CD4-positive, CD25-positive, alpha-beta regulatory T cell (primary cell): ENCODE measurements at regions not wholly inside any gene's neighbourhood (a gene's known extent, or its start where the extent isn't known, plus 50 kb on each side); places are given as distances from the start of the nearest gene placed in this dataset.

Experiments
- ATAC-seq, 2 donors: fragments of 150-1000 bp; cut with Tn5 transposase; one replicate each; pipeline ENCODE4 v1.10.0; 2021; ENCODE audit warnings: low read depth in 2 of 2, moderate number of reproducible peaks in 2 of 2, moderate library complexity in 1 of 2
- DNase-seq, 3 donors: peaks; one replicate each; pipeline versions ENCODE4 v3.0.0 to v3.0.0-alpha.2; 2012 to 2022; ENCODE audit warnings: mixed read lengths in 1 of 3
- H3K27ac ChIP-seq: one replicate; pipeline ENCODE4 v1.7.0; 2013; ENCODE audit warnings: mild to moderate bottlenecking, low read length; ENCODE audit not compliant: insufficient read depth, poor library complexity, severe bottlenecking
- H3K27me3 ChIP-seq: one replicate; pipeline ENCODE4 v1.7.0; 2013; ENCODE audit warnings: low read length; ENCODE audit not compliant: control insufficient read depth, insufficient read depth
- H3K36me3 ChIP-seq: one replicate; pipeline ENCODE4 v1.7.0; 2013; ENCODE audit warnings: mild to moderate bottlenecking, low read length, moderate library complexity; ENCODE audit not compliant: control insufficient read depth, insufficient read depth
- H3K4me1 ChIP-seq: 2 replicates; pipeline ENCODE4 v1.7.0; 2013; ENCODE audit warnings: mild to moderate bottlenecking, low read length; ENCODE audit not compliant: insufficient read depth, control insufficient read depth, poor library complexity, severe bottlenecking
- H3K4me3 ChIP-seq: one replicate; pipeline ENCODE4 v1.7.0; 2013; ENCODE audit warnings: low read depth, mild to moderate bottlenecking, low read length, moderate library complexity
- H3K9me3 ChIP-seq, 2 experiments: 1 replicate in 1 of 2; 2 replicates in 1 of 2; pipeline ENCODE4 v1.7.0; 2013; ENCODE audit warnings: low read length in 2 of 2, mild to moderate bottlenecking in 1 of 2, moderate library complexity in 1 of 2; ENCODE audit not compliant: control insufficient read depth in 2 of 2
- H3K27ac Mint-ChIP-seq, 3 donors: one replicate each; pipeline ENCODE4 v1.8.0; 2020 to 2022; ENCODE audit warnings: mild to moderate bottlenecking in 3 of 3, mixed read lengths in 3 of 3, moderate library complexity in 2 of 3
- H3K27me3 Mint-ChIP-seq: one replicate; pipeline ENCODE4 v1.8.0; 2022; ENCODE audit warnings: mild to moderate bottlenecking, mixed read lengths
- H3K36me3 Mint-ChIP-seq: one replicate; pipeline ENCODE4 v1.8.0; 2020; ENCODE audit warnings: mixed read lengths
- H3K4me1 Mint-ChIP-seq, 4 donors: one replicate each; pipeline ENCODE4 v1.8.0; 2020 to 2022; ENCODE audit warnings: mixed read lengths in 4 of 4, mild to moderate bottlenecking in 1 of 4
- H3K4me3 Mint-ChIP-seq, 4 donors: one replicate each; pipeline ENCODE4 v1.8.0; 2020 to 2022; ENCODE audit warnings: mild to moderate bottlenecking in 4 of 4, mixed read lengths in 4 of 4, moderate library complexity in 3 of 4
- H3K9me3 Mint-ChIP-seq, 7 donors: one replicate each; pipeline ENCODE4 v1.8.0; 2020 to 2022; ENCODE audit warnings: mixed read lengths in 7 of 7, mild to moderate bottlenecking in 3 of 7, moderate library complexity in 2 of 7

DNA sequence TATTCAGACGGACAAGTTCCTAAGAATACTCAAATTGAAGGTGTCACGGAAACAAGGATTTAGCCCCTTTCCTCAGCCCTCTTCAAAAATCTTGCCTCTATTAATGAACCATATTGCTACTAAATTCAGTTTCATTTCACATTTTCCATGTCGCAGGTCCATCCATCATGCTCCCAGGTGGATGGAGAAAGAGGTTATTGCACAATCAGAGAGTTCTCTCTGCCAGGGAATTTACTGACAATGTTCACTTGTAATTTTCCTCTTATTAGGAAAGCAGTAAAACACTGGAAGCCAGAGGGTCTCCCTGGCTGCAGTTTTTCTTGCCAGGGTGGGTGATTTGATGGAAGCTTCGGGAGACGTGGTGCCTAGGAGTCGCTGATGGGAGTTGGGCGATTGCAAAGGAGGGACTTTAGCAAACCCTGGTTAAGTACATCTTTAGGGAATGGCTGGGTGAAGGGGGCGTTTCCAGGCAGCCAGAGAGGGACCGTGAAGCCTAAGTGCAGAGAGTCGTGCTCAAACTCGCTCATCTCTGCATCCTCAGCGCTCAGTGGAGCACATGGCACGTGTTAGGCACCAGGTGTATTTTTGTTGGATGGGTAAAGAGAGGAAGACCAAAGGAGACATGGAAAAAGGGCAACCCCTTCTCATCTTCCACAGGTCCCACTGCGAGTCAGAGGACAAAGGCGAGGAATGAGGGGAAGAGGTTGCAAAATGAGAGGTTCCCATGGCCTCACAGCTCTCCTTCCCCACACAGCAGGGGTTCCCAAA, 321.9 kb upstream of the CDH4 start:
- Histone ChIP-seq H3K9me3 (no peaks in the 10 kb centered on the region), H3K36me3 (no peaks in the 10 kb centered on the region), H3K4me1 (no peaks in the 10 kb centered on the region), H3K27ac (no peak overlapping the region), H3K27me3 (no peaks in the 10 kb centered on the region), H3K4me3 (no peak overlapping the region)
- Mint-ChIP-seq H3K9me3 (peaks cover 0 to 4% (median 0%) of the 10 kb centered on the region in 7 donors), H3K27me3 (peaks cover 8% of the 10 kb centered on the region), H3K36me3 (no peaks in the 10 kb centered on the region), H3K4me3 (no peak overlapping the region), H3K4me1 (no peaks in the 10 kb centered on the region), H3K27ac (no peak overlapping the region)
- DNase-seq (no peak), ATAC-seq (no peak)

DNA sequence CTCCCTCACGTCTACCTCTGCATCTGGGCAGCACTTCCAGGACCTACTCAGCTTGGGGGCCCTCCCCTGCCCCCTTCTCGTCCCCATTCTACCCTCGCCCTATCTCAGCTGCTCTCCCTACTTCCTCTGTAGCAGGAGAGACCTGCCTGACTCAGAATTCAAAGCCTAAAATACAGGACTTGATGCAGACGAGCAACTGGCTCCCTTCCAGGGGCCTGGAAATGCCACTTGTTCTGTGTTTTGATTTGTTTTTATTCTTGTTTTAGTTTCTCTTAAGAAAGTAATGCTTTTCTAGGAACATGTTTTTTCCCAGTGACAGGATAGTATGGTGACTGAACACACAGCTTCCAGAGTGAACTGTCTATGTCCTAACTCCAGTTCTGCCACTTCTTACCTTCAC, 320.4 kb upstream of the CDH4 start:
- Histone ChIP-seq H3K36me3 (no peaks in the 10 kb centered on the region), H3K4me1 (no peaks in the 10 kb centered on the region), H3K9me3 (no peaks in the 10 kb centered on the region), H3K27ac (no peak overlapping the region), H3K4me3 (no peak overlapping the region), H3K27me3 (no peaks in the 10 kb centered on the region)
- Mint-ChIP-seq H3K4me3 (no peak overlapping the region), H3K9me3 (peaks cover 0 to 4% (median 0%) of the 10 kb centered on the region in 7 donors), H3K27me3 (peaks cover 8% of the 10 kb centered on the region), H3K36me3 (no peaks in the 10 kb centered on the region), H3K4me1 (no peaks in the 10 kb centered on the region), H3K27ac (peak overlapping the region in 1 of 3 donors; percentile 48)
- DNase-seq (no peak), ATAC-seq (no peak)

DNA sequence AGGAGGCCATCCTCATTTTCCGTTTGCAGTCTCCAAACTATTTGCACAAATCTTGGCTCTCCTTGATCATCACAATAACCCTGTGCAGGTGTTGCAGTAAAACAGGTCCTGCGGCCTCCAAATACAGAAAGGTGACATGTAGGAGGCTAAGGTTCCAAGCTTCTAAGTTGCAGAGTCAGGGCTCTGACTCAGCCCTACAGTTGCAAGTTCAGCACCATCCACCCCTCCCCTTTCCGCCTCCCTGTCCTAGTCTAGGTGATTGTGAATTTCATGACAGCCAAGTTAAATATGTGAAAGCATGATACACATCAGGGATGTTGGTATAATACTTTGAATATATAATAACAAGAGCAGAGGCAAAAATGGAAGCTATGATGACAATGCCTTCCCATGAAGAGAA, 317.3 kb upstream of the CDH4 start:
- DNase-seq: no peak
- H3K4me3 ChIP-seq: no peak overlapping the region
- H3K36me3 Mint-ChIP-seq: no peaks in the 10 kb centered on the region
- H3K27ac ChIP-seq: no peak overlapping the region
- H3K27me3 Mint-ChIP-seq: peaks cover 4% of the 10 kb centered on the region
- no peaks in the 10 kb centered on the region for H3K9me3 ChIP-seq
- no peak for ATAC-seq
- no peaks in the 10 kb centered on the region for H3K4me1 Mint-ChIP-seq
- no peaks in the 10 kb centered on the region for H3K27me3 ChIP-seq
- H3K36me3 ChIP-seq: no peaks in the 10 kb centered on the region
- no peaks in the 10 kb centered on the region for H3K4me1 ChIP-seq
- H3K9me3 Mint-ChIP-seq: peaks cover 0 to 4% (median 0%) of the 10 kb centered on the region in 7 donors
- H3K4me3 Mint-ChIP-seq: no peak overlapping the region
- H3K27ac Mint-ChIP-seq: no peak overlapping the region

GRCh38 chr20:60935971-60936370, 316.1 kb upstream of the CDH4 start:
- Mint-ChIP-seq H3K4me1 (no peaks in the 10 kb centered on the region), H3K27ac (no peak overlapping the region), H3K4me3 (no peak overlapping the region)

DNA sequence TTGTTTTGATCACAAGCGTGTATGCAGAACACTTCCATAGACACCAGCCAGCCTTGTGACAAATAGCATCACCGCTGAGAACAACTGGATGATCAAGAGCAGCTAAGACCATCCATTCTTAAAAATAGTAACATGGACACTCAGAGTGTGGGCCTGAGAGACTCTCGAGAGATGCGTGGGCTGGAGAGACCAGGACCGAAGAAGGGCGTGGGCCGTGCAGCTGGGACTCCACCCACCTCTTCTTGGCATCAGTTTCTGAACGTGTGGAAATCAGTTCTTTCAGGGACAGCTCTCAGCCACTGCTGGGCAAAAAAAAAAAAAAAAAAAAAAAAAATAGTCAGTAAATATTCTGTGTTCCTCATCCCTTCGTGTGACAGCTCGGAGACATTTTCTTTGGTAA, 314.5 kb upstream of the CDH4 start:
- H3K36me3 Mint-ChIP-seq: no peaks in the 10 kb centered on the region
- H3K27me3 Mint-ChIP-seq: no peaks in the 10 kb centered on the region
- H3K9me3 Mint-ChIP-seq: peaks cover 0 to 2% (median 0%) of the 10 kb centered on the region in 7 donors
- H3K4me3 Mint-ChIP-seq: no peak overlapping the region
- no peaks in the 10 kb centered on the region for H3K4me1 ChIP-seq
- H3K9me3 ChIP-seq: no peaks in the 10 kb centered on the region
- DNase-seq (no peak), ATAC-seq (no peak)
- H3K27me3 ChIP-seq: no peaks in the 10 kb centered on the region
- H3K36me3 ChIP-seq: no peaks in the 10 kb centered on the region
- H3K4me3 ChIP-seq: no peak overlapping the region
- H3K27ac ChIP-seq: no peak overlapping the region
- H3K27ac Mint-ChIP-seq: no peak overlapping the region
- no peaks in the 10 kb centered on the region for H3K4me1 Mint-ChIP-seq

More at GRCh38 chr20:60935971-60936370, 316.1 kb upstream of the CDH4 start:
- H3K4me1 ChIP-seq: no peaks in the 10 kb centered on the region
- no peaks in the 10 kb centered on the region for H3K9me3 ChIP-seq
- H3K4me3 ChIP-seq: no peak overlapping the region
- no peaks in the 10 kb centered on the region for H3K27me3 ChIP-seq
- ATAC-seq: no peak
- Mint-ChIP-seq H3K27me3 (peaks cover 4% of the 10 kb centered on the region), H3K9me3 (peaks cover 0 to 4% (median 0%) of the 10 kb centered on the region in 7 donors), H3K36me3 (no peaks in the 10 kb centered on the region)
- H3K36me3 ChIP-seq: no peaks in the 10 kb centered on the region
- no peak for DNase-seq
- H3K27ac ChIP-seq: no peak overlapping the region

DNA sequence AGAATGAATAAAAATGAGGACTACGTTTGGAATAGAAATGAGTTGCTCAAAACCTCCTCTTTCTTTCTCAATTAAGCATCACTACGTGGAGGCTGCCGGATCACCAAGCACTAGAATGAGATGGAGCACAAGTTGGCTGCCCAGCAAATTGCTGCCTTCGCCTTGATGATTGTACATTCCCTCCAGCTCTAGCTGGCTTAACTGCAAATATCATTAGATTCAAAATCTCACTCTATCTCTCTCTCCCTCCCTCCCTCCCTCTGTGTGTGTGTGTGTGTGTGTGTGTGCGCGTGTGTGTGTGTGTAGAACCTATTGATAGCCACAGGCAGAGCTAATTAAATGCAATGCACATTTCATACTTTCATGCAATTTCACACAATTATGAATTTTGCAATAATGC, 310.7 kb upstream of the CDH4 start:
- Histone ChIP-seq H3K36me3 (no peaks in the 10 kb centered on the region), H3K4me1 (no peaks in the 10 kb centered on the region), H3K4me3 (no peak overlapping the region), H3K27me3 (no peaks in the 10 kb centered on the region), H3K9me3 (no peaks in the 10 kb centered on the region), H3K27ac (no peak overlapping the region)
- H3K27me3 Mint-ChIP-seq: no peaks in the 10 kb centered on the region
- H3K27ac Mint-ChIP-seq: no peak overlapping the region
- H3K36me3 Mint-ChIP-seq: no peaks in the 10 kb centered on the region
- no peaks in the 10 kb centered on the region for H3K9me3 Mint-ChIP-seq
- DNase-seq (no peak), ATAC-seq (no peak)
- no peak overlapping the region for H3K4me3 Mint-ChIP-seq
- no peaks in the 10 kb centered on the region for H3K4me1 Mint-ChIP-seq

- Histone ChIP-seq H3K27me3 (no peaks in the 10 kb centered on the region), H3K36me3 (no peaks in the 10 kb centered on the region), H3K4me1 (no peaks in the 10 kb centered on the region), H3K9me3 (no peaks in the 10 kb centered on the region), H3K4me3 (no peak overlapping the region), H3K27ac (no peak overlapping the region)
- no peaks in the 10 kb centered on the region for H3K4me1 Mint-ChIP-seq
- H3K36me3 Mint-ChIP-seq: no peaks in the 10 kb centered on the region
- H3K9me3 Mint-ChIP-seq: peaks cover 0 to 2% (median 0%) of the 10 kb centered on the region in 7 donors
- H3K27ac Mint-ChIP-seq: no peak overlapping the region
- H3K4me3 Mint-ChIP-seq: no peak overlapping the region
- H3K27me3 Mint-ChIP-seq: no peaks in the 10 kb centered on the region
- DNase-seq (no peak), ATAC-seq (no peak)
Measured at GRCh38 chr20:60947819-60948218, 304.2 kb upstream of the CDH4 start.

- H3K4me1 Mint-ChIP-seq: no peaks in the 10 kb centered on the region
- H3K27ac ChIP-seq: no peak overlapping the region
- peaks cover 0 to 2% (median 0%) of the 10 kb centered on the region in 7 donors for H3K9me3 Mint-ChIP-seq
- no peak overlapping the region for H3K27ac Mint-ChIP-seq
- H3K4me3 ChIP-seq: no peak overlapping the region
- no peaks in the 10 kb centered on the region for H3K9me3 ChIP-seq
- no peaks in the 10 kb centered on the region for H3K27me3 ChIP-seq
- no peaks in the 10 kb centered on the region for H3K36me3 Mint-ChIP-seq
- no peaks in the 10 kb centered on the region for H3K36me3 ChIP-seq
- no peak overlapping the region for H3K4me3 Mint-ChIP-seq
- no peaks in the 10 kb centered on the region for H3K4me1 ChIP-seq
- DNase-seq (no peak), ATAC-seq (no peak)
- H3K27me3 Mint-ChIP-seq: peaks cover under 1% of the 10 kb centered on the region
Measured at GRCh38 chr20:60948224-60948623, 303.8 kb upstream of the CDH4 start.
